ENCODE measurements at regions not wholly inside any gene's neighbourhood (a gene's known extent, or its start where the extent isn't known, plus 50 kb on each side); places are given as distances from the start of the nearest gene placed in this dataset.
A peak's percentile ranks its signal among the peaks of the same experiment; 100 is the strongest.

GRCh38 chr15:68871507-68871906 lies 50.8 kb upstream of the ANP32A start:
- DNase-seq (ENCODE audit: low read depth in 2 of 2), result no peak

- no peak for DNase-seq (ENCODE audit: low read depth in 2 of 2)
These were observed 54.1 kb upstream of the ANP32A start for GRCh38 chr15:68874788-68875187.

- DNase-seq (ENCODE audit: low read depth in 2 of 2), result peak; percentile 84 to 87
These were observed 54.8 kb upstream of the SPESP1 start for GRCh38 chr15:68875377-68876116.

GRCh38 chr15:68877626-68878025 lies 52.7 kb upstream of the SPESP1 start:
- DNase-seq (ENCODE audit: low read depth in 2 of 2), result no peak

GRCh38 chr15:68880382-68880781 lies 49.9 kb upstream of the SPESP1 start:
- DNase-seq (ENCODE audit: low read depth in 2 of 2), result no peak

All from stimulated activated CD8-positive, alpha-beta memory T cell treated with anti-CD3 and anti-CD28 coated beads, Interleukin-2, amount 100 ng/mL, for 1 hour (primary cell).